ENCODE measurements at regions not wholly inside any gene's neighbourhood (a gene's known extent, or its start where the extent isn't known, plus 50 kb on each side); places are given as distances from the start of the nearest gene placed in this dataset.

- no peak overlapping the region for H3K4me3 ChIP-seq (ENCODE audit: low read depth in 1 of 5, low read length in 5 of 5)
- H3K9me3 ChIP-seq (ENCODE audit: control insufficient read depth in 5 of 5, low read length in 5 of 5), result peaks cover 0 to 6% (median 0%) of the 10 kb centered on the region in 5 donors
- no peak overlapping the region for H3K27ac ChIP-seq (ENCODE audit: low read depth, low read length)
- H3K9ac ChIP-seq (ENCODE audit: low read length in 5 of 5), result no peak overlapping the region
- no peaks in the 10 kb centered on the region for H3K36me3 ChIP-seq (ENCODE audit: control insufficient read depth in 5 of 5, insufficient read depth in 5 of 5, low read length in 5 of 5)
- H3K27me3 ChIP-seq (ENCODE audit: control insufficient read depth in 5 of 5, insufficient read depth in 4 of 5, low read length in 5 of 5), result no peaks in the 10 kb centered on the region
- H3K4me1 ChIP-seq (ENCODE audit: control insufficient read depth in 5 of 5, insufficient read depth in 5 of 5, low read length in 5 of 5), result peaks cover 2 to 21% (median 12%) of the 10 kb centered on the region in 5 donors
Measured at GRCh38 chr16:85349365-85350145, 237.3 kb upstream of the CIBAR2 start.

- H3K27ac ChIP-seq (ENCODE audit: low read depth, low read length), result no peak overlapping the region
- peaks cover 0 to 6% (median 0%) of the 10 kb centered on the region in 5 donors for H3K9me3 ChIP-seq (ENCODE audit: control insufficient read depth in 5 of 5, low read length in 5 of 5)
- H3K4me3 ChIP-seq (ENCODE audit: low read depth in 1 of 5, low read length in 5 of 5), result no peak overlapping the region
- H3K4me1 ChIP-seq (ENCODE audit: control insufficient read depth in 5 of 5, insufficient read depth in 5 of 5, low read length in 5 of 5), result peaks cover 3 to 28% (median 18%) of the 10 kb centered on the region in 5 donors
- no peaks in the 10 kb centered on the region for H3K27me3 ChIP-seq (ENCODE audit: control insufficient read depth in 5 of 5, insufficient read depth in 4 of 5, low read length in 5 of 5)
- peak overlapping the region in 1 of 5 donors; percentile 35 for H3K9ac ChIP-seq (ENCODE audit: low read length in 5 of 5)
- no peaks in the 10 kb centered on the region for H3K36me3 ChIP-seq (ENCODE audit: control insufficient read depth in 5 of 5, insufficient read depth in 5 of 5, low read length in 5 of 5)
Measured at GRCh38 chr16:85350146-85350728, 238.0 kb upstream of the CIBAR2 start.

GRCh38 chr16:85350973-85351372, 238.7 kb upstream of the CIBAR2 start:
- H3K27ac ChIP-seq (ENCODE audit: low read depth, low read length), result no peak overlapping the region
- H3K9ac ChIP-seq (ENCODE audit: low read length in 5 of 5), result no peak overlapping the region
- peaks cover 3 to 32% (median 21%) of the 10 kb centered on the region in 5 donors for H3K4me1 ChIP-seq (ENCODE audit: control insufficient read depth in 5 of 5, insufficient read depth in 5 of 5, low read length in 5 of 5)
- no peak overlapping the region for H3K4me3 ChIP-seq (ENCODE audit: low read depth in 1 of 5, low read length in 5 of 5)
- no peaks in the 10 kb centered on the region for H3K27me3 ChIP-seq (ENCODE audit: control insufficient read depth in 5 of 5, insufficient read depth in 4 of 5, low read length in 5 of 5)
- H3K36me3 ChIP-seq (ENCODE audit: control insufficient read depth in 5 of 5, insufficient read depth in 5 of 5, low read length in 5 of 5), result no peaks in the 10 kb centered on the region
- peaks cover 0 to 6% (median 0%) of the 10 kb centered on the region in 5 donors for H3K9me3 ChIP-seq (ENCODE audit: control insufficient read depth in 5 of 5, low read length in 5 of 5)

GRCh38 chr16:85353013-85353412, 240.7 kb upstream of the CIBAR2 start:
- peaks cover 0 to 3% (median 0%) of the 10 kb centered on the region in 5 donors for H3K36me3 ChIP-seq (ENCODE audit: control insufficient read depth in 5 of 5, insufficient read depth in 5 of 5, low read length in 5 of 5)
- H3K9me3 ChIP-seq (ENCODE audit: control insufficient read depth in 5 of 5, low read length in 5 of 5), result peaks cover 0 to 6% (median 0%) of the 10 kb centered on the region in 5 donors
- H3K4me1 ChIP-seq (ENCODE audit: control insufficient read depth in 5 of 5, insufficient read depth in 5 of 5, low read length in 5 of 5), result peaks cover 3 to 32% (median 21%) of the 10 kb centered on the region in 5 donors
- H3K27me3 ChIP-seq (ENCODE audit: control insufficient read depth in 5 of 5, insufficient read depth in 4 of 5, low read length in 5 of 5), result no peaks in the 10 kb centered on the region
- H3K4me3 ChIP-seq (ENCODE audit: low read depth in 1 of 5, low read length in 5 of 5), result no peak overlapping the region
- H3K9ac ChIP-seq (ENCODE audit: low read length in 5 of 5), result no peak overlapping the region
- H3K27ac ChIP-seq (ENCODE audit: low read depth, low read length), result no peak overlapping the region

- Histone ChIP-seq H3K36me3 (ENCODE audit: control insufficient read depth in 5 of 5, insufficient read depth in 5 of 5, low read length in 5 of 5) (peaks cover 0 to 5% (median 2%) of the 10 kb centered on the region in 5 donors), H3K27ac (ENCODE audit: low read depth, low read length) (no peak overlapping the region), H3K9ac (ENCODE audit: low read length in 5 of 5) (no peak overlapping the region), H3K4me3 (ENCODE audit: low read depth in 1 of 5, low read length in 5 of 5) (no peak overlapping the region), H3K9me3 (ENCODE audit: control insufficient read depth in 5 of 5, low read length in 5 of 5) (peaks cover 0 to 6% (median 0%) of the 10 kb centered on the region in 5 donors), H3K27me3 (ENCODE audit: control insufficient read depth in 5 of 5, insufficient read depth in 4 of 5, low read length in 5 of 5) (no peaks in the 10 kb centered on the region), H3K4me1 (ENCODE audit: control insufficient read depth in 5 of 5, insufficient read depth in 5 of 5, low read length in 5 of 5) (peaks cover 3 to 32% (median 21%) of the 10 kb centered on the region in 5 donors)
Measured at GRCh38 chr16:85353839-85354685, 241.8 kb upstream of the CIBAR2 start.

GRCh38 chr16:85354686-85355514, 242.6 kb upstream of the CIBAR2 start:
- Histone ChIP-seq H3K4me1 (ENCODE audit: control insufficient read depth in 5 of 5, insufficient read depth in 5 of 5, low read length in 5 of 5) (peaks cover 3 to 32% (median 21%) of the 10 kb centered on the region in 5 donors), H3K4me3 (ENCODE audit: low read depth in 1 of 5, low read length in 5 of 5) (no peak overlapping the region), H3K27me3 (ENCODE audit: control insufficient read depth in 5 of 5, insufficient read depth in 4 of 5, low read length in 5 of 5) (no peaks in the 10 kb centered on the region), H3K9me3 (ENCODE audit: control insufficient read depth in 5 of 5, low read length in 5 of 5) (peaks cover 0 to 6% (median 0%) of the 10 kb centered on the region in 5 donors), H3K36me3 (ENCODE audit: control insufficient read depth in 5 of 5, insufficient read depth in 5 of 5, low read length in 5 of 5) (peaks cover 0 to 8% (median 3%) of the 10 kb centered on the region in 5 donors), H3K9ac (ENCODE audit: low read length in 5 of 5) (no peak overlapping the region), H3K27ac (ENCODE audit: low read depth, low read length) (no peak overlapping the region)

GRCh38 chr16:85355515-85355837, 243.2 kb upstream of the CIBAR2 start:
- H3K4me3 ChIP-seq (ENCODE audit: low read depth in 1 of 5, low read length in 5 of 5), result no peak overlapping the region
- H3K9ac ChIP-seq (ENCODE audit: low read length in 5 of 5), result no peak overlapping the region
- no peak overlapping the region for H3K27ac ChIP-seq (ENCODE audit: low read depth, low read length)
- H3K4me1 ChIP-seq (ENCODE audit: control insufficient read depth in 5 of 5, insufficient read depth in 5 of 5, low read length in 5 of 5), result peaks cover 1 to 28% (median 19%) of the 10 kb centered on the region in 5 donors
- no peaks in the 10 kb centered on the region for H3K27me3 ChIP-seq (ENCODE audit: control insufficient read depth in 5 of 5, insufficient read depth in 4 of 5, low read length in 5 of 5)
- peaks cover 0 to 8% (median 3%) of the 10 kb centered on the region in 5 donors for H3K36me3 ChIP-seq (ENCODE audit: control insufficient read depth in 5 of 5, insufficient read depth in 5 of 5, low read length in 5 of 5)
- H3K9me3 ChIP-seq (ENCODE audit: control insufficient read depth in 5 of 5, low read length in 5 of 5), result peaks cover 0 to 6% (median 0%) of the 10 kb centered on the region in 5 donors

GRCh38 chr16:85356157-85356556, 243.9 kb upstream of the CIBAR2 start:
- Histone ChIP-seq H3K4me1 (ENCODE audit: control insufficient read depth in 5 of 5, insufficient read depth in 5 of 5, low read length in 5 of 5) (peaks cover under 1 to 22% (median 13%) of the 10 kb centered on the region in 5 donors), H3K9ac (ENCODE audit: low read length in 5 of 5) (no peak overlapping the region), H3K36me3 (ENCODE audit: control insufficient read depth in 5 of 5, insufficient read depth in 5 of 5, low read length in 5 of 5) (peaks cover 0 to 8% (median 5%) of the 10 kb centered on the region in 5 donors), H3K9me3 (ENCODE audit: control insufficient read depth in 5 of 5, low read length in 5 of 5) (peaks cover 0 to 6% (median 0%) of the 10 kb centered on the region in 5 donors), H3K27me3 (ENCODE audit: control insufficient read depth in 5 of 5, insufficient read depth in 4 of 5, low read length in 5 of 5) (no peaks in the 10 kb centered on the region), H3K4me3 (ENCODE audit: low read depth in 1 of 5, low read length in 5 of 5) (no peak overlapping the region), H3K27ac (ENCODE audit: low read depth, low read length) (no peak overlapping the region)

- H3K9ac ChIP-seq (ENCODE audit: low read length in 5 of 5), result no peak overlapping the region
- no peak overlapping the region for H3K27ac ChIP-seq (ENCODE audit: low read depth, low read length)
- peaks cover 0 to 6% (median 0%) of the 10 kb centered on the region in 5 donors for H3K9me3 ChIP-seq (ENCODE audit: control insufficient read depth in 5 of 5, low read length in 5 of 5)
- H3K36me3 ChIP-seq (ENCODE audit: control insufficient read depth in 5 of 5, insufficient read depth in 5 of 5, low read length in 5 of 5), result peaks cover 0 to 8% (median 5%) of the 10 kb centered on the region in 5 donors
- no peak overlapping the region for H3K4me3 ChIP-seq (ENCODE audit: low read depth in 1 of 5, low read length in 5 of 5)
- H3K4me1 ChIP-seq (ENCODE audit: control insufficient read depth in 5 of 5, insufficient read depth in 5 of 5, low read length in 5 of 5), result peaks cover 0 to 26% (median 10%) of the 10 kb centered on the region in 5 donors
- H3K27me3 ChIP-seq (ENCODE audit: control insufficient read depth in 5 of 5, insufficient read depth in 4 of 5, low read length in 5 of 5), result no peaks in the 10 kb centered on the region
Measured at GRCh38 chr16:85357323-85357722, 245.1 kb upstream of the CIBAR2 start.

Data from subcutaneous abdominal adipose tissue (tissue), 5 donors.